H9 (cell line): ENCODE measurements at regions not wholly inside any gene's neighbourhood (a gene's known extent, or its start where the extent isn't known, plus 50 kb on each side); places are given as distances from the start of the nearest gene placed in this dataset.

ENCODE experiments used
- DNase-seq: peaks from one replicate; pipeline ENCODE4 v3.0.0-alpha.2; 2017
- H2AFZ ChIP-seq: one replicate; pipeline ENCODE4 v1.6.1; 2013; ENCODE audit warnings: mild to moderate bottlenecking, low read length, control low read depth, moderate library complexity
- H2AK5ac ChIP-seq: 2 replicates; pipeline ENCODE4 v1.6.1; 2013; ENCODE audit warnings: low read length, control low read depth, mixed read lengths; ENCODE audit not compliant: insufficient read length
- H2BK120ac ChIP-seq: one replicate; pipeline ENCODE4 v1.6.1; 2013; ENCODE audit warnings: low read depth, mild to moderate bottlenecking, low read length, control low read depth, inconsistent platforms; ENCODE audit not compliant: poor library complexity, severe bottlenecking
- H2BK12ac ChIP-seq: 2 replicates; pipeline ENCODE4 v1.6.1; 2013; ENCODE audit warnings: low read length, control low read depth, mixed read lengths, low read depth; ENCODE audit not compliant: insufficient read length
- H2BK15ac ChIP-seq: 2 replicates; pipeline ENCODE4 v1.6.1; 2013; ENCODE audit warnings: low read depth, low read length, control low read depth
- H2BK20ac ChIP-seq: one replicate; pipeline ENCODE4 v1.6.1; 2013; ENCODE audit warnings: low read depth, mild to moderate bottlenecking, low read length, control low read depth, inconsistent platforms; ENCODE audit not compliant: poor library complexity, severe bottlenecking
- H2BK5ac ChIP-seq: 2 replicates; pipeline ENCODE4 v1.6.1; 2013; ENCODE audit warnings: low read length, control low read depth, mixed read lengths; ENCODE audit not compliant: insufficient read length
- H3K14ac ChIP-seq: 2 replicates; pipeline ENCODE4 v1.6.1; 2013; ENCODE audit warnings: low read length, control low read depth; ENCODE audit not compliant: insufficient read depth
- H3K18ac ChIP-seq: 2 replicates; pipeline ENCODE4 v1.6.1; 2013; ENCODE audit warnings: low read depth, mild to moderate bottlenecking, mixed read lengths, low read length, control low read depth; ENCODE audit not compliant: insufficient read length
- H3K23ac ChIP-seq: 2 replicates; pipeline ENCODE4 v1.6.1; 2013; ENCODE audit warnings: low read length, control low read depth, mixed read lengths, low read depth; ENCODE audit not compliant: insufficient read length
- H3K23me2 ChIP-seq: 2 replicates; pipeline ENCODE4 v1.6.1; 2013; ENCODE audit warnings: low read depth, mild to moderate bottlenecking, mixed read lengths, low read length, control low read depth; ENCODE audit not compliant: insufficient read length, poor library complexity, severe bottlenecking
- H3K27ac ChIP-seq: 2 replicates; pipeline ENCODE4 v1.5.1; 2013; ENCODE audit warnings: low read length, control low read depth, mixed read lengths, low read depth; ENCODE audit not compliant: insufficient read length
- H3K27me3 ChIP-seq: 2 replicates; pipeline ENCODE4 v1.6.1; 2013; ENCODE audit warnings: low read length, control low read depth, inconsistent platforms; ENCODE audit not compliant: insufficient read depth
- H3K4ac ChIP-seq: 2 replicates; pipeline ENCODE4 v1.6.1; 2013; ENCODE audit warnings: low read depth, mild to moderate bottlenecking, control low read depth, inconsistent platforms, low read length, moderate library complexity
- H3K4me1 ChIP-seq: 2 replicates; pipeline ENCODE4 v1.6.1; 2013; ENCODE audit warnings: low read length, control low read depth, inconsistent platforms; ENCODE audit not compliant: insufficient read depth
- H3K4me2 ChIP-seq: 2 replicates; pipeline ENCODE4 v1.6.1; 2013; ENCODE audit warnings: low read length, control low read depth, mixed read lengths; ENCODE audit not compliant: insufficient read length, insufficient read depth
- H3K56ac ChIP-seq: 2 replicates; pipeline ENCODE4 v1.6.1; 2013; ENCODE audit warnings: low read depth, mild to moderate bottlenecking, mixed read lengths, low read length, control low read depth; ENCODE audit not compliant: insufficient read length
- H3K79me1 ChIP-seq: 2 replicates; pipeline ENCODE4 v1.6.1; 2013; ENCODE audit warnings: low read depth, mild to moderate bottlenecking, moderate library complexity, low read length, control low read depth, inconsistent platforms; ENCODE audit not compliant: insufficient read depth, poor library complexity, severe bottlenecking
- H3K79me2 ChIP-seq: 2 replicates; pipeline ENCODE4 v1.6.1; 2013; ENCODE audit warnings: low read length, control low read depth, inconsistent platforms; ENCODE audit not compliant: insufficient read depth
- H3K9ac ChIP-seq: 2 replicates; pipeline ENCODE4 v1.6.1; 2013; ENCODE audit warnings: low read length, control low read depth, mixed read lengths; ENCODE audit not compliant: insufficient read length; ENCODE audit errors: extremely low read depth
- H3K9me3 ChIP-seq: one replicate; pipeline ENCODE4 v1.6.1; 2013; ENCODE audit warnings: low read depth, low read length, inconsistent platforms; ENCODE audit not compliant: control insufficient read depth
- H3T11ph ChIP-seq: one replicate; pipeline ENCODE4 v1.6.1; 2013; ENCODE audit warnings: mild to moderate bottlenecking, low read length, control low read depth, inconsistent platforms
- H4K20me1 ChIP-seq: one replicate; pipeline ENCODE4 v1.6.1; 2013; ENCODE audit not compliant: control insufficient read depth, insufficient read length, insufficient read depth
- H4K5ac ChIP-seq: 2 replicates; pipeline ENCODE4 v1.6.1; 2013; ENCODE audit warnings: low read depth, mild to moderate bottlenecking, mixed read lengths, low read length, control low read depth; ENCODE audit not compliant: insufficient read length
- H4K8ac ChIP-seq: replicated peaks from 2 replicates; pipeline ENCODE4 v1.6.1; 2013; ENCODE audit warnings: low read length, control low read depth, mixed read lengths, low read depth; ENCODE audit not compliant: insufficient read length
- H4K91ac ChIP-seq: 2 replicates; pipeline ENCODE4 v1.6.1; 2013; ENCODE audit warnings: low read depth, mild to moderate bottlenecking, moderate library complexity, mixed read lengths, low read length, control low read depth; ENCODE audit not compliant: insufficient read length
- H3K27ac Mint-ChIP-seq, 3 experiments: 2 replicates in 2 of 3; 3 replicates in 1 of 3; pipeline ENCODE4 v1.8.0; 2020 to 2021; ENCODE audit warnings: mixed read lengths in 3 of 3, mild to moderate bottlenecking in 1 of 3, moderate library complexity in 1 of 3
- H3K27me3 Mint-ChIP-seq: 2 replicates; pipeline ENCODE4 v1.8.0; 2021; ENCODE audit warnings: low read depth, mild to moderate bottlenecking, moderate library complexity, mixed read lengths
- H3K36me3 Mint-ChIP-seq, 3 experiments: 2 replicates in 2 of 3; 3 replicates in 1 of 3; pipeline ENCODE4 v1.8.0; 2020 to 2021; ENCODE audit warnings: low read depth in 3 of 3, mixed read lengths in 3 of 3; ENCODE audit not compliant: insufficient read depth in 1 of 3
- H3K4me1 Mint-ChIP-seq, 2 experiments: 2 replicates each; pipeline ENCODE4 v1.8.0; 2020; ENCODE audit warnings: mixed read lengths in 2 of 2
- H3K4me3 Mint-ChIP-seq, 2 experiments: 2 replicates in 1 of 2; 3 replicates in 1 of 2; pipeline ENCODE4 v1.8.0; 2020 to 2021; ENCODE audit warnings: mild to moderate bottlenecking in 2 of 2, mixed read lengths in 2 of 2, moderate library complexity in 1 of 2
- H3K9me3 Mint-ChIP-seq, 2 experiments: 2 replicates in 1 of 2; 3 replicates in 1 of 2; pipeline ENCODE4 v1.8.0; 2020; ENCODE audit warnings: mild to moderate bottlenecking in 2 of 2, mixed read lengths in 2 of 2, moderate library complexity in 1 of 2
- WGBS: extraction: QIAGEN DNeasy Blood & Tissue Kit; methylation state at CpG from one replicate; pipeline ENCODE4 v1.1.7; 2013; ENCODE audit warnings: missing lambda C conversion rate, low lambda C conversion rate, mixed read lengths; ENCODE audit not compliant: insufficient read length; ENCODE audit errors: extremely low coverage; 5-methylcytosine and 5-hydroxymethylcytosine counted together
- TF ChIP-seq, protein P1 (sequence below): fragments of 200-600 bp; sonication (generic); conservative IDR thresholded peaks from 3 replicates; pipeline ENCODE4 v1.8.0; 2021; ENCODE audit warnings: antibody characterized with exemption, mild to moderate bottlenecking

- Histone ChIP-seq H3K4ac (no peak overlapping the region), H3K14ac (no peak overlapping the region), H3K79me2 (no peaks in the 10 kb centered on the region), H3K9me3 (no peaks in the 10 kb centered on the region), H3K27ac (no peak overlapping the region), H3K4me1 (peaks cover 10% of the 10 kb centered on the region; the same call in 1 of the 2 replicates), H2BK12ac (no peak overlapping the region), H2BK120ac (no peak overlapping the region), H4K20me1 (no peaks in the 10 kb centered on the region), H4K91ac (no peak overlapping the region), H2AK5ac (no peak overlapping the region), H3K4me2 (no peak overlapping the region), H3K23ac (no peak overlapping the region), H3K9ac (no peak overlapping the region), H3T11ph (no peak overlapping the region), H3K23me2 (peaks cover 5% of the 10 kb centered on the region), H2BK20ac (no peak overlapping the region), H3K56ac (no peak overlapping the region), H2AFZ (no peak overlapping the region), H3K79me1 (no peaks in the 10 kb centered on the region), H2BK5ac (no peak overlapping the region), H4K5ac (no peak overlapping the region), H4K8ac (no peak overlapping the region), H2BK15ac (no peak overlapping the region), H3K27me3 (peaks cover 5% of the 10 kb centered on the region; the same call in 1 of the 2 replicates), H3K18ac (no peak overlapping the region)
- H3K27me3 Mint-ChIP-seq: peaks cover 85% of the 10 kb centered on the region
- DNase-seq: no peak
- H3K4me1 Mint-ChIP-seq: peaks cover 26 to 32% of the 10 kb centered on the region in 2 experiments
- no peak overlapping the region for H3K27ac Mint-ChIP-seq
- TF ChIP-seq, protein P1, sequence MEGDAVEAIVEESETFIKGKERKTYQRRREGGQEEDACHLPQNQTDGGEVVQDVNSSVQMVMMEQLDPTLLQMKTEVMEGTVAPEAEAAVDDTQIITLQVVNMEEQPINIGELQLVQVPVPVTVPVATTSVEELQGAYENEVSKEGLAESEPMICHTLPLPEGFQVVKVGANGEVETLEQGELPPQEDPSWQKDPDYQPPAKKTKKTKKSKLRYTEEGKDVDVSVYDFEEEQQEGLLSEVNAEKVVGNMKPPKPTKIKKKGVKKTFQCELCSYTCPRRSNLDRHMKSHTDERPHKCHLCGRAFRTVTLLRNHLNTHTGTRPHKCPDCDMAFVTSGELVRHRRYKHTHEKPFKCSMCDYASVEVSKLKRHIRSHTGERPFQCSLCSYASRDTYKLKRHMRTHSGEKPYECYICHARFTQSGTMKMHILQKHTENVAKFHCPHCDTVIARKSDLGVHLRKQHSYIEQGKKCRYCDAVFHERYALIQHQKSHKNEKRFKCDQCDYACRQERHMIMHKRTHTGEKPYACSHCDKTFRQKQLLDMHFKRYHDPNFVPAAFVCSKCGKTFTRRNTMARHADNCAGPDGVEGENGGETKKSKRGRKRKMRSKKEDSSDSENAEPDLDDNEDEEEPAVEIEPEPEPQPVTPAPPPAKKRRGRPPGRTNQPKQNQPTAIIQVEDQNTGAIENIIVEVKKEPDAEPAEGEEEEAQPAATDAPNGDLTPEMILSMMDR: no peak
- no peak overlapping the region for H3K4me3 Mint-ChIP-seq
- H3K36me3 Mint-ChIP-seq: peaks cover 3 to 4% (median 3%) of the 10 kb centered on the region in 3 experiments; a peak in 3 of 7 replicates
- no CpG with 5 or more reads among the region's 5 CpGs for WGBS
- peaks cover 2 to 6% of the 10 kb centered on the region in 2 experiments; a peak in 3 of 5 replicates for H3K9me3 Mint-ChIP-seq
These were observed 555.8 kb downstream of the BRD1 start for GRCh38 chr22:49271831-49272230.
